ENCODE measurements at regions not wholly inside any gene's neighbourhood (a gene's known extent, or its start where the extent isn't known, plus 50 kb on each side); places are given as distances from the start of the nearest gene placed in this dataset.

DNA sequence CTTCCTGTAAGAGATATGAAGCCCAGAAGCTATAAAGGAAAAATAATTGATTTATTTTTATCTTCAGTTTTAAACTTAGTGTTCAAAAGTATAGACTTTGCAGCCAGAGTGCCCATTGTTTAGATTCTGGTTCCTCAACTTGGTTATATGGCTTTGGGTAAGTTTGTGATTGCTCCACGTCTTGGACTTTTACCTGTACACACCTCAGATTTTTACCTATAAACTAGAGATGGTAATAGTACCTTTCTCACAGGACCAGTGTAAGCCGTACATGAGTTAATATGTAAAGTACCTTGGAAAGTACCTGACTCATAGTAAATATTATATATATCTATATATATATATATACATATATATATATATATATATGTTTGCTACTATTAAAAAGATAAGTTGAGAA, 283.8 kb downstream of the RAP2B start:
- Histone ChIP-seq H3K4me1 (ENCODE audit: control insufficient read depth in 1 of 2, insufficient read depth in 2 of 2, low read length in 2 of 2) (no peaks in the 10 kb centered on the region), H4K20me1 (ENCODE audit: insufficient read depth) (no peaks in the 10 kb centered on the region), H2AFZ (ENCODE audit: low read depth, low read length, poor library complexity, severe bottlenecking) (no peak overlapping the region), H3K79me2 (ENCODE audit: insufficient read depth, low read length) (no peaks in the 10 kb centered on the region), H3K36me3 (ENCODE audit: control insufficient read depth in 1 of 2, insufficient read depth in 2 of 2, low read length in 2 of 2) (no peaks in the 10 kb centered on the region), H3K9me3 (ENCODE audit: control insufficient read depth in 1 of 2, insufficient read depth in 1 of 2, low read depth in 1 of 2, low read length in 2 of 2) (no peaks in the 10 kb centered on the region), H3K27ac (ENCODE audit: low read depth, low read length) (no peak overlapping the region), H3K27me3 (ENCODE audit: insufficient read depth, low read length) (no peaks in the 10 kb centered on the region), H3K4me2 (ENCODE audit: low read length) (no peak overlapping the region), H3K9ac (ENCODE audit: low read length) (no peak overlapping the region), H3K4me3 (replicated peaks in 1 of 2; ENCODE audit: low read depth in 1 of 2, low read length in 2 of 2) (no peak overlapping the region), H3K9me2 (ENCODE audit: insufficient read depth) (no peaks in the 10 kb centered on the region)
- TF ChIP-seq EZH2 (IDR thresholded peaks at IDR 0.05) (no peak), EZH2phosphoT487 (IDR thresholded peaks at IDR 0.05; ENCODE audit: borderline replicate concordance) (no peak), ZFX (IDR thresholded peaks at IDR 0.05) (no peak), RAD21 (IDR thresholded peaks at IDR 0.05; ENCODE audit: low read depth) (no peak)
- TF ChIP-seq, protein P1, sequence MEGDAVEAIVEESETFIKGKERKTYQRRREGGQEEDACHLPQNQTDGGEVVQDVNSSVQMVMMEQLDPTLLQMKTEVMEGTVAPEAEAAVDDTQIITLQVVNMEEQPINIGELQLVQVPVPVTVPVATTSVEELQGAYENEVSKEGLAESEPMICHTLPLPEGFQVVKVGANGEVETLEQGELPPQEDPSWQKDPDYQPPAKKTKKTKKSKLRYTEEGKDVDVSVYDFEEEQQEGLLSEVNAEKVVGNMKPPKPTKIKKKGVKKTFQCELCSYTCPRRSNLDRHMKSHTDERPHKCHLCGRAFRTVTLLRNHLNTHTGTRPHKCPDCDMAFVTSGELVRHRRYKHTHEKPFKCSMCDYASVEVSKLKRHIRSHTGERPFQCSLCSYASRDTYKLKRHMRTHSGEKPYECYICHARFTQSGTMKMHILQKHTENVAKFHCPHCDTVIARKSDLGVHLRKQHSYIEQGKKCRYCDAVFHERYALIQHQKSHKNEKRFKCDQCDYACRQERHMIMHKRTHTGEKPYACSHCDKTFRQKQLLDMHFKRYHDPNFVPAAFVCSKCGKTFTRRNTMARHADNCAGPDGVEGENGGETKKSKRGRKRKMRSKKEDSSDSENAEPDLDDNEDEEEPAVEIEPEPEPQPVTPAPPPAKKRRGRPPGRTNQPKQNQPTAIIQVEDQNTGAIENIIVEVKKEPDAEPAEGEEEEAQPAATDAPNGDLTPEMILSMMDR (IDR thresholded peaks at IDR 0.05 in 2 of 3, conservative IDR thresholded peaks at IDR 0.05 in 1 of 3; ENCODE audit: borderline replicate concordance in 1 of 3, insufficient read depth in 1 of 3, low read depth in 2 of 3, low read length in 2 of 3), result no peak
- POLR2A ChIA-PET, result no interaction called here
- CTCF ChIA-PET, result no interaction called here
- BruUV-seq (replicated peaks), result no TSS peak
- DNase-seq (ENCODE audit: low read depth, low spot score) (no peak), ATAC-seq (no peak)
- RAD21 ChIA-PET (ENCODE audit: low non-redundant PET in 1 of 2, low total read pairs in 2 of 2, uncharacterized antibody in 2 of 2, unreplicated experiment in 2 of 2), result no interaction called here
- intact Hi-C loops (cut with micrococcal nuclease), result loop anchor here (10.0 kb wide), 2 partner anchors 151 to 319 kb away; no protein-coding TSS in a partner anchor

DNA sequence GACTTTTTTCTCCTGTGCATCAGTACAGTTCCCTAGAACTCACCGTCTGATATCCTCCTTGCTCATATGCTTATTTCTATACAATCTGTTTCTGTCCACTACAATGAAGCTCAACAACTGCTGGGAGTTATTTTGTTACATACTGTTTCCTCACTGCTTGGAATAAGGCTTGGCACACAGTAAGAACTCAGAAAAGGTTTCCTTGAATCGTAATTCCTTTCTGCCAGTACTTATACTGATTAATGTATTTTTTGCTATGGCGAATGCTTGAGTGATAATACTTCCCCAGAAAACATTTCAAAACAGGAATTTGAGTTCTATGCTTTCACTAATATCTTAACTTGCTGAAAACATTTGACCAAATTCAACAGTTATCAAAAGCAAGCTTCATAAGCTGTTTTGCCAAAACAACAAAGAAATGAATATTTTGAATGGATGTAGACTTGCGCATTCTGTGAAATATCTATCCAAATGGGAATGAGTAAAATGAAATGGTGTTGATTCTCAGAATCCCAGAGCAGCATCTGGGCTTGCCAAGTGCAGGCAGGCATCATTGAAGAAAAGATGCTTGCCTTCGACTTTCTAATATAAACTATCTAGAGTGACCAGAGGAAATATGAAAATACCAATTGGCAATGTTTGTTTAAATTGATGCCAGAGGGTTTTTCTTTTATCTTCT, 286.3 kb downstream of the RAP2B start:
- H3K4me1 ChIP-seq (ENCODE audit: control insufficient read depth in 1 of 2, insufficient read depth in 2 of 2, low read length in 2 of 2), result no peaks in the 10 kb centered on the region
- RAD21 ChIA-PET (ENCODE audit: low non-redundant PET in 1 of 2, low total read pairs in 2 of 2, uncharacterized antibody in 2 of 2, unreplicated experiment in 2 of 2), result no interaction called here
- no peak for TF ChIP-seq RAD21 (IDR thresholded peaks at IDR 0.05; ENCODE audit: low read depth)
- no peak for TF ChIP-seq ZFX (IDR thresholded peaks at IDR 0.05)
- no peak for TF ChIP-seq ZNF274 (IDR thresholded peaks at IDR 0.05; ENCODE audit: low read depth, low read length)
- TF ChIP-seq, protein P2, sequence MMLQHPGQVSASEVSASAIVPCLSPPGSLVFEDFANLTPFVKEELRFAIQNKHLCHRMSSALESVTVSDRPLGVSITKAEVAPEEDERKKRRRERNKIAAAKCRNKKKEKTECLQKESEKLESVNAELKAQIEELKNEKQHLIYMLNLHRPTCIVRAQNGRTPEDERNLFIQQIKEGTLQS (IDR thresholded peaks at IDR 0.05), result no peak
- TF ChIP-seq POLR2A (IDR thresholded peaks at IDR 0.05; ENCODE audit: borderline replicate concordance, extremely low read depth, insufficient read depth, insufficient read length), result no peak
- no peak for TF ChIP-seq SIN3A (IDR thresholded peaks at IDR 0.05; ENCODE audit: low read depth)
- TF ChIP-seq, protein P3, sequence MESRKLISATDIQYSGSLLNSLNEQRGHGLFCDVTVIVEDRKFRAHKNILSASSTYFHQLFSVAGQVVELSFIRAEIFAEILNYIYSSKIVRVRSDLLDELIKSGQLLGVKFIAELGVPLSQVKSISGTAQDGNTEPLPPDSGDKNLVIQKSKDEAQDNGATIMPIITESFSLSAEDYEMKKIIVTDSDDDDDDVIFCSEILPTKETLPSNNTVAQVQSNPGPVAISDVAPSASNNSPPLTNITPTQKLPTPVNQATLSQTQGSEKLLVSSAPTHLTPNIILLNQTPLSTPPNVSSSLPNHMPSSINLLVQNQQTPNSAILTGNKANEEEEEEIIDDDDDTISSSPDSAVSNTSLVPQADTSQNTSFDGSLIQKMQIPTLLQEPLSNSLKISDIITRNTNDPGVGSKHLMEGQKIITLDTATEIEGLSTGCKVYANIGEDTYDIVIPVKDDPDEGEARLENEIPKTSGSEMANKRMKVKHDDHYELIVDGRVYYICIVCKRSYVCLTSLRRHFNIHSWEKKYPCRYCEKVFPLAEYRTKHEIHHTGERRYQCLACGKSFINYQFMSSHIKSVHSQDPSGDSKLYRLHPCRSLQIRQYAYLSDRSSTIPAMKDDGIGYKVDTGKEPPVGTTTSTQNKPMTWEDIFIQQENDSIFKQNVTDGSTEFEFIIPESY (IDR thresholded peaks at IDR 0.05; ENCODE audit: extremely low read depth, insufficient replicate concordance, low read length), result no peak
- TF ChIP-seq, protein P4, sequence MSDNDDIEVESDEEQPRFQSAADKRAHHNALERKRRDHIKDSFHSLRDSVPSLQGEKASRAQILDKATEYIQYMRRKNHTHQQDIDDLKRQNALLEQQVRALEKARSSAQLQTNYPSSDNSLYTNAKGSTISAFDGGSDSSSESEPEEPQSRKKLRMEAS (IDR thresholded peaks at IDR 0.05), result no peak
- TF ChIP-seq EGR1 (IDR thresholded peaks at IDR 0.05; ENCODE audit: low read depth), result no peak
- TF ChIP-seq, protein P1 (IDR thresholded peaks at IDR 0.05 in 2 of 3, conservative IDR thresholded peaks at IDR 0.05 in 1 of 3; ENCODE audit: borderline replicate concordance in 1 of 3, insufficient read depth in 1 of 3, low read depth in 2 of 3, low read length in 2 of 3), result no peak

More for the DNA sequence above, 286.3 kb downstream of the RAP2B start:
- Histone ChIP-seq H3K27ac (ENCODE audit: low read depth, low read length) (no peak overlapping the region), H3K27me3 (ENCODE audit: insufficient read depth, low read length) (no peaks in the 10 kb centered on the region), H3K79me2 (ENCODE audit: insufficient read depth, low read length) (no peaks in the 10 kb centered on the region), H3K36me3 (ENCODE audit: control insufficient read depth in 1 of 2, insufficient read depth in 2 of 2, low read length in 2 of 2) (no peaks in the 10 kb centered on the region), H3K9me3 (ENCODE audit: control insufficient read depth in 1 of 2, insufficient read depth in 1 of 2, low read depth in 1 of 2, low read length in 2 of 2) (no peaks in the 10 kb centered on the region), H3K4me2 (ENCODE audit: low read length) (no peak overlapping the region), H3K9me2 (ENCODE audit: insufficient read depth) (no peaks in the 10 kb centered on the region), H2AFZ (ENCODE audit: low read depth, low read length, poor library complexity, severe bottlenecking) (no peak overlapping the region), H3K9ac (ENCODE audit: low read length) (no peak overlapping the region), H4K20me1 (ENCODE audit: insufficient read depth) (no peaks in the 10 kb centered on the region), H3K4me3 (replicated peaks in 1 of 2; ENCODE audit: low read depth in 1 of 2, low read length in 2 of 2) (no peak overlapping the region)
- CTCF ChIA-PET, result no interaction called here
- ATAC-seq (no peak), DNase-seq (ENCODE audit: low read depth, low spot score) (no peak)
- BruUV-seq (replicated peaks), result no TSS peak
- POLR2A ChIA-PET, result no interaction called here
- intact Hi-C loops (cut with micrococcal nuclease), result loop anchor here (10.0 kb wide), 2 partner anchors 153 to 317 kb away; no protein-coding TSS in a partner anchor

All from HCT116 (cell line).